Karpas-422 (cell line): ENCODE measurements at regions not wholly inside any gene's neighbourhood (a gene's known extent, or its start where the extent isn't known, plus 50 kb on each side); places are given as distances from the start of the nearest gene placed in this dataset.

ENCODE experiments used
- DNase-seq: peaks from one replicate; pipeline ENCODE4 v3.0.0-alpha.2; 2015
- H2AFZ ChIP-seq: fragments of 200-600 bp; sonication (generic); 2 replicates; pipeline ENCODE4 v1.6.1; 2014; ENCODE audit warnings: antibody characterized with exemption, low read length, mixed read lengths
- H3K27ac ChIP-seq: fragments of 200-600 bp; sonication (generic); 2 replicates; pipeline ENCODE4 v1.5.1; 2014; ENCODE audit warnings: mild to moderate bottlenecking, low read length, moderate library complexity
- H3K27me3 ChIP-seq: fragments of 200-600 bp; sonication (generic); 2 replicates; pipeline ENCODE4 v1.6.1; 2014; ENCODE audit warnings: low read length, mixed read lengths
- H3K36me3 ChIP-seq: fragments of 200-600 bp; sonication (generic); 2 replicates; pipeline ENCODE4 v1.6.1; 2014; ENCODE audit warnings: low read length, mixed read lengths; ENCODE audit not compliant: insufficient read depth
- H3K4me1 ChIP-seq: fragments of 200-600 bp; sonication (generic); 2 replicates; pipeline ENCODE4 v1.6.1; 2014; ENCODE audit warnings: mild to moderate bottlenecking, low read length, mixed read lengths
- H3K4me2 ChIP-seq: fragments of 200-600 bp; sonication (generic); 2 replicates; pipeline ENCODE4 v1.6.1; 2014; ENCODE audit warnings: low read length, low read depth, mild to moderate bottlenecking; ENCODE audit not compliant: poor library complexity, severe bottlenecking
- H3K4me3 ChIP-seq: fragments of 200-600 bp; sonication (generic); 2 replicates; pipeline ENCODE4 v1.5.1; 2014; ENCODE audit warnings: mild to moderate bottlenecking, antibody characterized with exemption, low read length, mixed read lengths
- H3K79me2 ChIP-seq: fragments of 200-600 bp; sonication (generic); 2 replicates; pipeline ENCODE4 v1.6.1; 2014; ENCODE audit warnings: mild to moderate bottlenecking, low read length, mixed read lengths
- H3K9ac ChIP-seq: fragments of 200-600 bp; sonication (generic); 2 replicates; pipeline ENCODE4 v1.6.0; 2014; ENCODE audit warnings: low read length
- H3K9me2 ChIP-seq: fragments of 200-600 bp; sonication (generic), shearing (Covaris generic); replicated peaks from 2 replicates; pipeline ENCODE4 v1.6.0; 2014; ENCODE audit warnings: mild to moderate bottlenecking, low read length, moderate library complexity; ENCODE audit not compliant: insufficient read depth
- H3K9me3 ChIP-seq: fragments of 300-700, 200-600 bp; sonication (generic); 2 replicates; pipeline ENCODE4 v1.6.1; 2014; ENCODE audit warnings: low read length, mixed read lengths
- H4K20me1 ChIP-seq: fragments of 200-600 bp; sonication (generic); 2 replicates; pipeline ENCODE4 v1.6.1; 2014; ENCODE audit warnings: mild to moderate bottlenecking, antibody characterized with exemption, low read length, low read depth; ENCODE audit not compliant: insufficient read depth

- no peak overlapping the region for H3K4me3 ChIP-seq
- H4K20me1 ChIP-seq = no peaks in the 10 kb centered on the region
- no peaks in the 10 kb centered on the region for H3K9me3 ChIP-seq
- no peak overlapping the region for H3K27ac ChIP-seq
- no peaks in the 10 kb centered on the region for H3K9me2 ChIP-seq
- H3K27me3 ChIP-seq = no peaks in the 10 kb centered on the region
- H3K4me1 ChIP-seq = no peaks in the 10 kb centered on the region
- no peak overlapping the region for H2AFZ ChIP-seq
- no peaks in the 10 kb centered on the region for H3K36me3 ChIP-seq
- no peaks in the 10 kb centered on the region for H3K79me2 ChIP-seq
- H3K9ac ChIP-seq = no peak overlapping the region
- H3K4me2 ChIP-seq = no peak overlapping the region
- no peak for DNase-seq
Observed at GRCh38 chr18:8944871-8945245, 157.6 kb upstream of the NDUFV2 start.

GRCh38 chr18:8945514-8945913 is 157.0 kb upstream of the NDUFV2 start:
- Histone ChIP-seq H3K36me3 (no peaks in the 10 kb centered on the region), H4K20me1 (no peaks in the 10 kb centered on the region), H3K9ac (no peak overlapping the region), H3K79me2 (no peaks in the 10 kb centered on the region), H3K4me1 (no peaks in the 10 kb centered on the region), H3K4me2 (no peak overlapping the region), H3K27ac (no peak overlapping the region), H3K9me2 (no peaks in the 10 kb centered on the region), H3K9me3 (no peaks in the 10 kb centered on the region), H2AFZ (no peak overlapping the region), H3K27me3 (no peaks in the 10 kb centered on the region), H3K4me3 (no peak overlapping the region)
- DNase-seq = no peak

- Histone ChIP-seq H3K9me3 (no peaks in the 10 kb centered on the region), H3K9ac (no peak overlapping the region), H3K4me3 (no peak overlapping the region), H3K9me2 (no peaks in the 10 kb centered on the region), H3K79me2 (no peaks in the 10 kb centered on the region), H3K27ac (no peak overlapping the region), H4K20me1 (no peaks in the 10 kb centered on the region), H3K4me2 (no peak overlapping the region), H2AFZ (no peak overlapping the region), H3K4me1 (no peaks in the 10 kb centered on the region), H3K36me3 (no peaks in the 10 kb centered on the region), H3K27me3 (no peaks in the 10 kb centered on the region)
- DNase-seq = no peak
Observed at GRCh38 chr18:8946066-8946838, 156.2 kb upstream of the NDUFV2 start.

- Histone ChIP-seq H2AFZ (no peak overlapping the region), H4K20me1 (no peaks in the 10 kb centered on the region), H3K79me2 (no peaks in the 10 kb centered on the region), H3K4me1 (no peaks in the 10 kb centered on the region), H3K4me2 (no peak overlapping the region), H3K36me3 (no peaks in the 10 kb centered on the region), H3K9me3 (no peaks in the 10 kb centered on the region), H3K27me3 (no peaks in the 10 kb centered on the region), H3K4me3 (no peak overlapping the region), H3K9me2 (no peaks in the 10 kb centered on the region), H3K9ac (no peak overlapping the region), H3K27ac (no peak overlapping the region)
- DNase-seq = no peak
Observed at GRCh38 chr18:8947566-8947965, 154.9 kb upstream of the NDUFV2 start.

GRCh38 chr18:8948011-8948410 is 154.5 kb upstream of the NDUFV2 start:
- Histone ChIP-seq H3K9me2 (no peaks in the 10 kb centered on the region), H3K4me2 (no peak overlapping the region), H3K27me3 (no peaks in the 10 kb centered on the region), H3K79me2 (no peaks in the 10 kb centered on the region), H3K4me1 (no peaks in the 10 kb centered on the region), H4K20me1 (no peaks in the 10 kb centered on the region), H2AFZ (no peak overlapping the region), H3K9me3 (no peaks in the 10 kb centered on the region), H3K27ac (no peak overlapping the region), H3K36me3 (no peaks in the 10 kb centered on the region), H3K4me3 (no peak overlapping the region), H3K9ac (no peak overlapping the region)
- DNase-seq = no peak

GRCh38 chr18:8948471-8949149 is 153.9 kb upstream of the NDUFV2 start:
- no peak for DNase-seq
- Histone ChIP-seq H3K27ac (no peak overlapping the region), H3K9me2 (no peaks in the 10 kb centered on the region), H3K9ac (no peak overlapping the region), H3K27me3 (no peaks in the 10 kb centered on the region), H3K36me3 (no peaks in the 10 kb centered on the region), H3K4me2 (no peak overlapping the region), H3K79me2 (no peaks in the 10 kb centered on the region), H3K4me1 (no peaks in the 10 kb centered on the region), H3K9me3 (no peaks in the 10 kb centered on the region), H3K4me3 (no peak overlapping the region), H4K20me1 (no peaks in the 10 kb centered on the region), H2AFZ (no peak overlapping the region)

GRCh38 chr18:8949206-8949605 is 153.3 kb upstream of the NDUFV2 start:
- H3K9me2 ChIP-seq = no peaks in the 10 kb centered on the region
- H3K36me3 ChIP-seq = no peaks in the 10 kb centered on the region
- no peak overlapping the region for H3K27ac ChIP-seq
- H3K4me2 ChIP-seq = no peak overlapping the region
- H3K9ac ChIP-seq = no peak overlapping the region
- H4K20me1 ChIP-seq = no peaks in the 10 kb centered on the region
- no peaks in the 10 kb centered on the region for H3K4me1 ChIP-seq
- H3K27me3 ChIP-seq = no peaks in the 10 kb centered on the region
- H3K9me3 ChIP-seq = no peaks in the 10 kb centered on the region
- no peaks in the 10 kb centered on the region for H3K79me2 ChIP-seq
- no peak overlapping the region for H3K4me3 ChIP-seq
- DNase-seq = no peak
- H2AFZ ChIP-seq = no peak overlapping the region

GRCh38 chr18:8951491-8951890 is 151.0 kb upstream of the NDUFV2 start:
- H3K27me3 ChIP-seq = no peaks in the 10 kb centered on the region
- H3K79me2 ChIP-seq = no peaks in the 10 kb centered on the region
- no peak overlapping the region for H3K4me2 ChIP-seq
- no peaks in the 10 kb centered on the region for H3K4me1 ChIP-seq
- no peak for DNase-seq
- H3K36me3 ChIP-seq = no peaks in the 10 kb centered on the region
- H2AFZ ChIP-seq = no peak overlapping the region
- H3K4me3 ChIP-seq = no peak overlapping the region
- no peaks in the 10 kb centered on the region for H3K9me2 ChIP-seq
- H4K20me1 ChIP-seq = no peaks in the 10 kb centered on the region
- no peak overlapping the region for H3K27ac ChIP-seq
- no peak overlapping the region for H3K9ac ChIP-seq
- H3K9me3 ChIP-seq = no peaks in the 10 kb centered on the region
